ENCODE measurements at regions not wholly inside any gene's neighbourhood (a gene's known extent, or its start where the extent isn't known, plus 50 kb on each side); places are given as distances from the start of the nearest gene placed in this dataset.

- TF ChIP-seq EZH2 (IDR thresholded peaks at IDR 0.05), result no peak
- no peak for TF ChIP-seq POLR2AphosphoS5 (IDR thresholded peaks at IDR 0.05; ENCODE audit: borderline replicate concordance, low read depth, low read length)
These were observed 373.4 kb downstream of the METTL4 start for GRCh38 chr18:2197946-2198345.
